CD4-positive, alpha-beta memory T cell (primary cell): ENCODE measurements at regions not wholly inside any gene's neighbourhood (a gene's known extent, or its start where the extent isn't known, plus 50 kb on each side); places are given as distances from the start of the nearest gene placed in this dataset.

Source experiments
- CTCF ChIA-PET: fragments of 350-600 bp; sonication (Branson Sonifier 250); formaldehyde crosslinking; loops from one replicate; lab custom pipeline; 2021; ENCODE audit warnings: inconsistent platforms; ENCODE audit not compliant: partially characterized antibody; lab: Charles Lee
- POLR2A ChIA-PET: fragments of 350-600 bp; sonication (Branson Sonifier 250); formaldehyde crosslinking; loops from one replicate; lab custom pipeline; 2021; ENCODE audit not compliant: partially characterized antibody; lab: Charles Lee
- DNase-seq, 5 donors: peaks; one replicate each; pipeline versions ENCODE4 v3.0.0 to v3.0.0-alpha.2; 2020 to 2022; ENCODE audit warnings: mixed read lengths in 1 of 5
- H3K27ac ChIP-seq: one replicate; pipeline ENCODE4 v1.7.0; 2013; ENCODE audit warnings: low read depth, low read length
- H3K27me3 ChIP-seq: 2 replicates; pipeline ENCODE4 v1.7.0; 2013; ENCODE audit warnings: mild to moderate bottlenecking, low read length, moderate library complexity; ENCODE audit not compliant: insufficient read depth
- H3K36me3 ChIP-seq: 2 replicates; pipeline ENCODE4 v1.7.0; 2013; ENCODE audit warnings: mild to moderate bottlenecking, low read length, moderate library complexity; ENCODE audit not compliant: insufficient read depth
- H3K4me1 ChIP-seq: 2 replicates; pipeline ENCODE4 v1.7.0; 2013; ENCODE audit warnings: mild to moderate bottlenecking, low read length, moderate library complexity; ENCODE audit not compliant: insufficient read depth
- H3K4me3 ChIP-seq, 2 donors: one replicate each; pipeline ENCODE4 v1.7.0; 2013; ENCODE audit warnings: low read length in 2 of 2, mild to moderate bottlenecking in 1 of 2
- H3K9me3 ChIP-seq, 2 donors: one replicate each; pipeline ENCODE4 v1.7.0; 2013; ENCODE audit warnings: low read length in 2 of 2, control low read depth in 1 of 2; ENCODE audit not compliant: control insufficient read depth in 1 of 2
- H3K27ac Mint-ChIP-seq, 7 donors: one replicate each; pipeline ENCODE4 v1.8.0; 2020 to 2021; ENCODE audit warnings: mixed read lengths in 7 of 7, mild to moderate bottlenecking in 6 of 7, inconsistent platforms in 3 of 7, moderate library complexity in 3 of 7
- H3K27me3 Mint-ChIP-seq, 2 donors: one replicate each; pipeline ENCODE4 v1.8.0; 2020 to 2021; ENCODE audit warnings: mixed read lengths in 2 of 2
- H3K36me3 Mint-ChIP-seq, 2 donors: one replicate each; pipeline ENCODE4 v1.8.0; 2020 to 2021; ENCODE audit warnings: mixed read lengths in 2 of 2, inconsistent platforms in 1 of 2, mild to moderate bottlenecking in 1 of 2
- H3K4me1 Mint-ChIP-seq, 4 donors: one replicate each; pipeline ENCODE4 v1.8.0; 2020 to 2021; ENCODE audit warnings: mixed read lengths in 4 of 4, mild to moderate bottlenecking in 1 of 4
- H3K4me3 Mint-ChIP-seq, 8 donors: one replicate each; pipeline ENCODE4 v1.8.0; 2020 to 2021; ENCODE audit warnings: mixed read lengths in 8 of 8, mild to moderate bottlenecking in 7 of 8, moderate library complexity in 6 of 8, inconsistent platforms in 3 of 8
- H3K9me3 Mint-ChIP-seq, 8 donors: one replicate each; pipeline ENCODE4 v1.8.0; 2020 to 2021; ENCODE audit warnings: mixed read lengths in 8 of 8, mild to moderate bottlenecking in 5 of 8, inconsistent platforms in 3 of 8, moderate library complexity in 1 of 8
- intact Hi-C: fragments of 100-400 bp; cut with micrococcal nuclease; formaldehyde crosslinking; loops from one replicate; pipeline ENCODE4 v1.15.1; 2023

DNA sequence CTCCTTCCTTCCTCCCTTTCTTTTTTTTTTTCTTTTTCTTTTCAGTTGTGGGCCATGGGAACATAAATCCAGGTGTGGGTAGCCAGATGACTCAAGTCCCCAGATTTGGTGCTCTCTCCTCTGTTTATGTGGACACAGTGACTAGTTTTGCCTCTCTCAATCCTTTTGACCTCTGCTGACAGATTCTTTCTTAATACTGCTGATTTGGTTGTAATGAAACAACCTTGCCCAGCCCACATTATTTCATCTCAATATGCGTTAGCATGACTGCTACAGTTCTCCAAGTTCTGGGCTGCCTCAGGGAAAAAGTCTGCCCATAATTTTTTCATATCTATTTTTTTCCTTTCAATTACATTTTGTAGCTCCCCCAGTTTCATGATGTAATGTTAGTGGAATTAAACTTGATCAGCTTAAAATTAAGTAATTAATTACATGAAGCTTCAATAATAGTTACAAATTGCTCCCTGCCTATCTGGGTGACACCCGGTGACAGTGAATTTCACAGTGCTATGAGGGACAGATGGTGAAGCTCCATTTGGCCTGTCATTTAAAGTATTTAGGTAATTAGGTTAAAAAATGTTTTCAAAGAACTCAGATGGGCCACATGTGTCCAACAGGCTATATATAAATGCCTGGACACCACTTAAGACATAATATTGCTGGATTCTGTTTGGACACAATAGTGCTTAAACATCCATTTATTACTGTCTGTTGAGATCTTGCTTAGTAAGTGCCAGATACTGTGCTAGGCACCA is 118.8 kb upstream of the FRY start:
- no peak overlapping the region for H3K4me3 Mint-ChIP-seq
- H3K27me3 ChIP-seq: no peaks in the 10 kb centered on the region
- H3K4me1 Mint-ChIP-seq: peaks cover 7 to 24% (median 21%) of the 10 kb centered on the region in 4 donors
- H3K27ac Mint-ChIP-seq: peak overlapping the region in 2 of 7 donors; percentile 28 to 61
- peaks cover 19% of the 10 kb centered on the region for H3K4me1 ChIP-seq
- no peaks in the 10 kb centered on the region for H3K9me3 ChIP-seq
- no peaks in the 10 kb centered on the region for H3K9me3 Mint-ChIP-seq
- ChIA-PET CTCF (interaction anchor here (1.2 kb wide), 1 partner anchor 253 kb away, joined by 3 read pairs; no protein-coding TSS in a partner anchor), POLR2A (interaction anchor here (0.7 kb wide), 1 partner anchor 402 kb away, joined by 3 read pairs; the partner anchor contains the start of genes BRCA2 and ZAR1L)
- no peaks in the 10 kb centered on the region for H3K36me3 ChIP-seq
- intact Hi-C loops: loop anchor here (10.0 kb wide), 2 partner anchors 252 to 1812 kb away; no protein-coding TSS in a partner anchor
- no peaks in the 10 kb centered on the region for H3K27me3 Mint-ChIP-seq
- H3K4me3 ChIP-seq: no peak overlapping the region
- H3K27ac ChIP-seq: no peak overlapping the region
- no peak for DNase-seq
- H3K36me3 Mint-ChIP-seq: no peaks in the 10 kb centered on the region

DNA sequence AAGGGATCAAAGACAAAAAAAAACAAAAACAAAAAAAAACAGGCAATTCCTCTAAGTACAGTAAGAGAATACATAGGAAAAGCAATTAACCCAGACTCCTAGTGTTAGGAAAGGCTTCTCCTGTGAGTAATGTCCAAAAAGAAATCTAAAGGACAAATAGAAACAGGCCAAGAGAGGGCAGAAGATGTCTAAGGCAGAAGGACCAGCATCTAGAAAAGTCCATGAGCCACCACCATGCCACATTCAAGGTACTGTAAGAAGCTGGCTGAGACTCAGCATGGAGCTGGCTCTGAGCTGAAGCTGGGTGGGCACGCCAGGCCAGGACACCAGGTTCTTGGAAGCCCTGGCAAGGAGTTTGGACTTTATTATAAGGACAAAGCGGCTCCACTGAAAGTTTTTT is 118.1 kb upstream of the FRY start:
- H3K4me3 Mint-ChIP-seq: no peak overlapping the region
- Histone ChIP-seq H3K36me3 (no peaks in the 10 kb centered on the region), H3K27me3 (no peaks in the 10 kb centered on the region), H3K27ac (no peak overlapping the region), H3K4me1 (peaks cover 13% of the 10 kb centered on the region), H3K9me3 (no peaks in the 10 kb centered on the region), H3K4me3 (no peak overlapping the region)
- CTCF ChIA-PET: interaction anchor here (1.0 to 1.7 kb wide), 3 partner anchors 8 to 252 kb away, joined by 3 to 8 read pairs (median 3); no protein-coding TSS in a partner anchor
- intact Hi-C loops: loop anchor here (10.0 kb wide), 2 partner anchors 251 to 1811 kb away; no protein-coding TSS in a partner anchor
- H3K9me3 Mint-ChIP-seq: no peaks in the 10 kb centered on the region
- no peaks in the 10 kb centered on the region for H3K27me3 Mint-ChIP-seq
- POLR2A ChIA-PET: no interaction called here
- H3K36me3 Mint-ChIP-seq: no peaks in the 10 kb centered on the region
- peaks cover 7 to 20% (median 18%) of the 10 kb centered on the region in 4 donors for H3K4me1 Mint-ChIP-seq
- H3K27ac Mint-ChIP-seq: peak overlapping the region in 1 of 7 donors; percentile 61
- no peak for DNase-seq

DNA sequence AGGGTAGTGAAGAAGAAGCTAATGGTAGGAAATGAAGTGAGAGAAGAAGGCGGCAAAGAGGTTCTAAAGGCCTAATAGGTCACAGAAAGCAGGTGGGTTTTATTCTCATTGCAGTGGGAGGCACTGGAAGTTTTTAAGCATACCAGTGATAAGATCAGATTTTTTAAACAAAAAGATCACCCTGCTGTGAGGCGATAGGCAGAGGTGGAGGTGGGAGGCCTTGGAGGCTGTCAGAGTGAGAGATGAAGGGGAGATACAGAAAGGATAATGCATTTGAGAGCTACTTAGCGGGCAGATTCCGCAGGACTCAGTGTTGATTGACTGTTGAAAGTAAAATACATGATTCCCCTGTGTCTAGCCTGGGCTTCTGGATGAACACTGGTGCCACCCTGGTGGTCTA is 116.7 kb upstream of the FRY start:
- intact Hi-C loops: loop anchor here (10.0 kb wide), 2 partner anchors 250 to 1810 kb away; no protein-coding TSS in a partner anchor
- no peak overlapping the region for H3K27ac ChIP-seq
- peak overlapping the region in 1 of 7 donors; percentile 87 for H3K27ac Mint-ChIP-seq
- ChIA-PET CTCF (interaction anchor here (1.7 kb wide), 2 partner anchors 9 to 90 kb away, joined by 3 to 8 read pairs; no protein-coding TSS in a partner anchor), POLR2A (no interaction called here)
- no peaks in the 10 kb centered on the region for H3K27me3 ChIP-seq
- H3K4me1 Mint-ChIP-seq: peaks cover 0 to 16% (median 10%) of the 10 kb centered on the region in 4 donors
- no peaks in the 10 kb centered on the region for H3K27me3 Mint-ChIP-seq
- H3K4me1 ChIP-seq: peaks cover under 1% of the 10 kb centered on the region
- H3K36me3 ChIP-seq: no peaks in the 10 kb centered on the region
- H3K4me3 Mint-ChIP-seq: no peak overlapping the region
- H3K36me3 Mint-ChIP-seq: no peaks in the 10 kb centered on the region
- no peak overlapping the region for H3K4me3 ChIP-seq
- no peaks in the 10 kb centered on the region for H3K9me3 Mint-ChIP-seq
- no peaks in the 10 kb centered on the region for H3K9me3 ChIP-seq
- DNase-seq: no peak

DNA sequence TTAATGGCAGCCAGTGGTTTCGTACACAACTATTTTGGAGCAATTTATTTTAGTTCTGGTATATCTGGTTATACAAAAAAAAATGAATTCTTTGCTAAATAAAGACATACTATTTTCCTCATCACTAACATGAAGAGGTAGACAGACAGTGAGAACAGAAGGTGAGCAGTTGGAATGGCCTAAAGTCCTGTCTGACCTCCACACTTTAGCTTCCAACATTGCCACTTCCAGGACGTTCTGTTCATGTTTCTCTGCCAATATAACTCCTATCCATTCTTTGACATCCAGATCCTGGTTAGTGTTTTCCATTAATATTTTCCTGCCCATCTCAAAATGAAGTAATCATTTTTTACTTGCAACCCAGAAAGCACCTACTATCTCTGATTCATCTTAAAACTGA is 112.9 kb upstream of the FRY start:
- ChIA-PET POLR2A (no interaction called here), CTCF (interaction anchor here (4.8 kb wide), 1 partner anchor 9 kb away, joined by 49 read pairs; no protein-coding TSS in a partner anchor)
- Mint-ChIP-seq H3K27me3 (no peaks in the 10 kb centered on the region), H3K4me3 (no peak overlapping the region), H3K4me1 (peaks cover 7 to 30% (median 18%) of the 10 kb centered on the region in 4 donors), H3K36me3 (peaks cover 0 to 6% of the 10 kb centered on the region in 2 donors), H3K27ac (peak overlapping the region in 4 of 7 donors; percentile 25 to 48 (median 32)), H3K9me3 (peaks cover 0 to 3% (median 0%) of the 10 kb centered on the region in 8 donors)
- Histone ChIP-seq H3K4me3 (no peak overlapping the region), H3K4me1 (no peaks in the 10 kb centered on the region), H3K9me3 (no peaks in the 10 kb centered on the region), H3K27ac (no peak overlapping the region), H3K36me3 (no peaks in the 10 kb centered on the region), H3K27me3 (no peaks in the 10 kb centered on the region)
- DNase-seq: no peak
- intact Hi-C loops: loop anchor here (10.0 kb wide), 2 partner anchors 246 to 1806 kb away; no protein-coding TSS in a partner anchor

GRCh38 chr13:31919241-31919640 is 112.3 kb upstream of the FRY start:
- POLR2A ChIA-PET: no interaction called here
- DNase-seq: no peak
- Histone ChIP-seq H3K4me1 (no peaks in the 10 kb centered on the region), H3K36me3 (no peaks in the 10 kb centered on the region), H3K27ac (no peak overlapping the region), H3K4me3 (no peak overlapping the region), H3K27me3 (no peaks in the 10 kb centered on the region), H3K9me3 (no peaks in the 10 kb centered on the region)
- H3K4me1 Mint-ChIP-seq: peaks cover 7 to 30% (median 18%) of the 10 kb centered on the region in 4 donors
- no peak overlapping the region for H3K4me3 Mint-ChIP-seq
- H3K27ac Mint-ChIP-seq: peak overlapping the region in 4 of 7 donors; percentile 23 to 48 (median 26)
- intact Hi-C loops: loop anchor here (10.0 kb wide), 2 partner anchors 246 to 1806 kb away; no protein-coding TSS in a partner anchor
- H3K27me3 Mint-ChIP-seq: no peaks in the 10 kb centered on the region
- H3K36me3 Mint-ChIP-seq: peaks cover 0 to 6% of the 10 kb centered on the region in 2 donors
- CTCF ChIA-PET: interaction anchor here (1.1 to 4.8 kb wide), 3 partner anchors 9 to 13 kb away, joined by 3 to 49 read pairs (median 4); no protein-coding TSS in a partner anchor
- peaks cover 0 to 3% (median 0%) of the 10 kb centered on the region in 8 donors for H3K9me3 Mint-ChIP-seq

DNA sequence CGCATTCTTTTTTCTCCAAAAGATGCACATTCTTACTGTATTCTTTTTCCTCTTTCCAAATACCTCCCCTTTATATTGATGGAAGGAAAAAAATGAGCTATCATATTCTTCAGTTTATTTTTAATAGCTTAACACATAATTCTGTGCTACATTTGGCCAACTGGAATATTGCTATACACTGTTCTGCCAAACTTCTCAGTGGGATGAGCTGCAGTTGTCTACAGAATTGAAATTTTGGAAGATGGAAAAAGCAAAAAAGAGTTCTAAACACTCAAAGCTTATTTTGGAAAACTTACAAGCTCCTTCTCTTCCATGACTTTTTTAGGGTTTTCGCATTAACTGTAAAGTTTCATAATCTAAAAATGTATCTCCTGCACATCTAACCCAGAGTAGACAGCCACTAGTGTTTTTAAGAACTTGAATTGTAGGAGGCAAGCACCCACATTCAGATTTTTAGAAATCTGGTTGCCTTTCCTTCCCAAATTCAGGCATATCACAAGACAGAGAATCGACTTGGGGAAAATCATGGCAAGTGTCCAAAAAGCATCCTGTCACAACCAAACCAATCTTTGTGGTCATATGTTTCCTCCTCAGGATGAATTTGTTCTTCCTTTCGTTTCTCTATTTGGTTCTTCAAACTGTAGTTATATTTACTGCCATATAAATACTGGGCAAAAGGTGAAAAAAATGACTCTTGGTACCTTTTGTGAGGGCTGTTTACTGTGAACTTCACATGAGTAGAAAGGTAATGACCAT is 111.4 kb upstream of the FRY start:
- POLR2A ChIA-PET: no interaction called here
- Histone ChIP-seq H3K4me1 (no peaks in the 10 kb centered on the region), H3K9me3 (no peaks in the 10 kb centered on the region), H3K27ac (no peak overlapping the region), H3K36me3 (no peaks in the 10 kb centered on the region), H3K4me3 (no peak overlapping the region), H3K27me3 (no peaks in the 10 kb centered on the region)
- intact Hi-C loops: loop anchor here (10.0 kb wide), 2 partner anchors 245 to 1805 kb away; no protein-coding TSS in a partner anchor
- CTCF ChIA-PET: interaction anchor here (1.1 to 4.8 kb wide), 3 partner anchors 8 to 12 kb away, joined by 3 to 49 read pairs (median 4); no protein-coding TSS in a partner anchor
- H3K4me3 Mint-ChIP-seq: peak overlapping the region in 1 of 8 donors; percentile 8
- H3K27ac Mint-ChIP-seq: peak overlapping the region in 5 of 7 donors; percentile 12 to 37 (median 21)
- H3K36me3 Mint-ChIP-seq: peaks cover 0 to 6% of the 10 kb centered on the region in 2 donors
- peaks cover 7 to 34% (median 19%) of the 10 kb centered on the region in 4 donors for H3K4me1 Mint-ChIP-seq
- no peak for DNase-seq
- peaks cover 0 to 3% (median 0%) of the 10 kb centered on the region in 8 donors for H3K9me3 Mint-ChIP-seq
- no peaks in the 10 kb centered on the region for H3K27me3 Mint-ChIP-seq
